Fibroblast of gingiva (primary cell): ENCODE measurements at regions not wholly inside any gene's neighbourhood (a gene's known extent, or its start where the extent isn't known, plus 50 kb on each side); places are given as distances from the start of the nearest gene placed in this dataset.

Source experiments
- DNase-seq: peaks from one replicate; pipeline ENCODE4 v3.0.0-alpha.2; 2011; ENCODE audit warnings: low read depth

DNA sequence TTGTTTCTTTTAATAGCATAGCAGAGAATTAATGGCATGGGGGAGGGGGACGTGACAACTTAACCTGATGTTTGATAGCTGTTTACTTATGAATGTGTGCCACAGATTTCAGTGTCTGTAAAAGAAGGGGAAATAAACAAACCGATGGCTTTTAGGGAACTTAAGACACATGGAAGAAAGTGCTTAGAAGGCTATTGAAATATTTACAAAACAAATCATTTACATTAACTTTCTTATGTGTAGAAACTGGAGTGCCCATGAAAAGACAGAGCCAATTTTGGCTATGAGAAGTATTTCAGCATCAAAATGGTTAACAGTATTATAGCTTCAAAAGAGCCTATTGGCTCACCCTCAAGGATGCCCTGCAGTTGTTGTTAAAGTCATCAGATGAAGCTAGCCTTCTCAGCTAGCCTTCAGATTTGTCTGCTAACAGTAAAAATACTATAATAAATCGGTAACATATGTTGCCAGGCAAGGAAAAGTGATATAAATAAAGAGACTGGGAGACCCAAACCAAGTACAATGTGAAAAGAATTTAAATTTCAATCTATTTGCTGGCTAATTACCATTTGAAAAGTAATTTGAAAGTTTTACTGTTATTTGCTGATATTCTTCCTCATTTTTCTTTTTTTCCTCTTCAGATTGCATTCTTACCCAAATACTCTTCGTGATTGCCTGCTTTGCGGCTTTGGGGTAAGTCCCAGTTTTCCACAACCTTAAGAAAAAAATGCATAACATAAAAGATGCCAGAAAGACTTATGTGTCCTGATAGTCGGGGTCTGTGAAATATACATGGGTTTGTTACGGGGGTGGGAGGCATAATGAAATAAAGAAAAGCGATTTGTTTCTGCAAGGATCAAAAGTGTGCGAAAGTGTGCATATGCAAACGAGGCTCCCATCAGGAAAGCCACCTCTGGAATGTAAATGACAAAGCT is 256.4 kb downstream of the MEIS1 start:
- DNase-seq: no peak

DNA sequence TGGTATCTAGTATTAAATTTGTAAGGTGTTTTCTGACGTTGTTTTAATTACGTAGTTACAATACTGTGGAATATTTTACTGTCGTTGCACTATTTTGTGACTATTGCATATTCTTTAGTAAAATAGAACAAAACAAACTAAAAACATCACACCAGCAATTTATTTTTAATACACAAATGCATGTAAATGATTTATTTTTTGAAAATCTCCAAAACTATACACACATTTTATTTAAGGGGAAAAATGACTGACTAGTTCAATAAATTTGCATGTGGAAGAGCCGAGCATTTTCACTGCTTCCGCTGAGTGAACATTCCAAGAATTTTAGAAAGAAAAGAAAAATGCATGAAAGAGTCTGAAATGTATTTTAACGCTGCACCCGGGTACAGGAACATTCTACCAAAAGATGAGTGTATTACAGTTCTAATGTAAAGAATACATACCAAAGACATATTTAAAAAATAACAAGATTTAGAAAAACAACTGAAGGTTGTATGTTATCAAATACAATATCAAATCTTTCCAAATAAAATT is 257.7 kb downstream of the MEIS1 start:
- no peak for DNase-seq

DNA sequence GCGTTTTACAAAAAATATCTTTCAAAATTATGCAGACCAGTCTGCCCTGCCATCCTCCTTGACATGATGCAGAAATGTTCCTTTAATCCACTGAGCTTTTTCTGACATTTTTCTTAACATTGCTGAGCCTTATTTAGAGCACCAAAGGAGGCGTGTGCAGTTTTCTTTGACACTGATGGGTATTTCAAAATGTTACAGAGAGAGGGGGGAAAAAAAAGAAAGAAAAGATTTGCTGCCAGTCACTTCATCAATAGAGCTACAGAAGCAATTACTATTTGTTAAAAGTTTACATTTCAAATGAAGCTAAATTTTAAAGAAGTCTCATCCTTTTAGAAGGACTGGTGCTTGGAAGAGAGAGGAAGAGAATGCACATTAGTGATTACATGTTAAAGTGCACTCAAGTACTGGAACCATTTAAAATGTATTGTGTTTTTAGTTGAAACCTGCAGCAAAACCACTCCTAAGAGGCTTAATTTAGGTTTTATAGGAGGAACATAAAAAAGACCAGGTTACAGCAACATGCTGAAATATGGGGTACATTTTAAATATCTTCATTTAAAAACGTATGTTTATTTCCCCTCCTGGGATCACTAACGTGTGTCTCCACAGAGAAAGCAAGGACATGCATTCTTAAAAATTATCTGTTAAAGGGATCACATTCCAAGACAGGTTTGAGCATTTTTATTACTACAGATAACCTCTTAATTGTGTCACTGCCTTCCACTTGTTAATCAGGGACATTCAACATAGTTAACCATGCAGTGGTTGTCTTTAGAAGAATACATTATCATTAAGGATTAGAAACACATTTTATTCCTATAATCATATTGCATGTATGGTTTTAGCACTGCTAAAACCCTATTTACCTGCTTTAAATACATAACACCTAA is 258.4 kb downstream of the MEIS1 start:
- no peak for DNase-seq

DNA sequence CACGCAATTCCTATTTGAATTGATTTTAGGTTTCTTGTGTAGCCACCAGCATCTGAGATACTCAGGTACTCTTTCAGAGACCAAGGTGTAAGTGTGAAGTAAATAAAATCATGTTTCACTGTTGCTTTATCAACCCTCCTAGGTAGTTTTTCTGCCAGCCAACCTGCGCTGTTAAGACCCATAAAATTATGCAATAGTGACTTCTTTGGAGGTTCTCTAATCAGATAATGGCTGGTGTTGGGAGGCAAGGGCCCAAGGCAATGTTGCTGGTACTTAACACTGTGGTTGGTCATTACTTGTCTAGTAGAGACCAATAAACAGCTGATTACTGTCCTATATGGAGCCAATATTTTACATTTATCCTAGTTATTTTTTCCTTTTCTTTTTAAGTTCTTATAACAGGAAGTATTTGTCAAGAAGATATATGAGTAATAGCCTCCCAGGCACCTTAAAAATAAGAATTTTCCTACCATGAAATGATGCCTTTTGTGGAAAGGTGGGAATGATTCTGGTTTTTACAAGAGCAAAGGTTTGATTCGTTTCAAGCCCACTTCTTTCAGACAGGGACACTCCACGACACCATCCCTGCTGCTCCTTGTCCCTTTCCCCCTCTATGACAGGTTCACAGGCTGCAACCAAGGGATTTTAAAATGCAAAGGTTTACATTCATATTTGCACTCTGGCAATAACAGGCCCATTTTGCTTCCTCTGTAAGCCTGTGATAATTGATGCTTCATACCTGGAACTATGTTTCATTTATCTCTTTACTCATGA is 259.3 kb downstream of the MEIS1 start:
- DNase-seq: no peak

DNA sequence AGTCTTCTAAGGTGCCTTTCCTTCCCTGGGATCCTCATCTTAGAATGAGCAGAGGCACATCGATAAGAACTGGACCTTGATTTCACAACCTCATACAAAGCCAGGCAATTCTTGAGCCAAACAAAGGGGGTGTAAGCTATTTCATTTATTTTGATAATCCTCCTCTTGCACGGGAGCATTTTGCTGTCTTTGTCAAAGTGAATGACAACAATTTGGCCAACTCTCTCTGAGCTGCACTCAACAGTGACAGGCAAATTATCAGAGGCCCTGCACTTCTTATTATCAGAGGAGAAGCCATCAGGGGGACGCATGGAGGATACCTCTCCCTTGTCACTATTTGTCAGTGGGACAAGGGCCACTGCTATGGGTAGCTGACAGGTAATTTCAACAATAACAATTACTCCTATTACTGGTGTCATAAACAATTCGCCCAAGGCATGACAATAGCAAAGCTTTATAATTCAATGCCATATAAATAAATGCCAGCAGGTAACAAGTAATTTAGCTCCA is 260.4 kb downstream of the MEIS1 start:
- no peak for DNase-seq

DNA sequence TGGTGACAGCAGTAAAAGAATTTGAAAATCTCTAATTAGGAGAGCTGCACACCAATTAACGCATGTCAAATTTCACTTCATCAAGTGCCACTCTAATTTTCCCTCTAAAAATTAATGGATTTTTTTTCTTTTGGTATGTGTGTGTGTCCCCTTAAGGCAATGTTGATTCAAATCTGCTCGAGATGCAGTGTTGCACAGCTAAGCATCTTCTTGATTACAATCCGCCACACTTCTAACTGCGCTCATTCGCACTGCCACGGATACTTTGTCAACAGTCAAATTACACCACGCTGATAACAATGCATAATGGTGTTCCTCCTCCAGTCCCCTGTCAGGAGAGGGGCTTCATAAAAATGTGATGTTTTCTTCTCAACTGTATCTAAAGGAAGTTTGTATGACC is 261.4 kb downstream of the MEIS1 start:
- no peak for DNase-seq

DNA sequence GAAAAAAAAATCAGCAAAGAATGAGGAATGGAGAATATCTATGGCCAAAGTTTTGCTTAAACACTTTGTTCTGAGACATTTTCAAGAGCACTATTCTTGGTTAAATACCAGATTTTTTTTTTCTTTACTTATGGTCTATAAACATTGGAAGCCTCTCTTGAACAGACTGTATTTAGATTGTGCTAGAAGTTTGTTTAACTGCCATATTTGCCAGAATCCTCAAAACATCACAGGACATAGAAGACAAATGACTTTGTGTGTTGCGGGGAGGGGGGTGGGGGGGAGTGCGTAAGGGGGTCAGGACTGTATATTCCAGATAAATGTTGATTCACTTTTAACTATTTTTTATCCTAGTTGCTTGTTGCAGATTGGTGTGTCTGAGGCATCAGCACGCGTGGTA is 262.0 kb downstream of the MEIS1 start:
- no peak for DNase-seq

DNA sequence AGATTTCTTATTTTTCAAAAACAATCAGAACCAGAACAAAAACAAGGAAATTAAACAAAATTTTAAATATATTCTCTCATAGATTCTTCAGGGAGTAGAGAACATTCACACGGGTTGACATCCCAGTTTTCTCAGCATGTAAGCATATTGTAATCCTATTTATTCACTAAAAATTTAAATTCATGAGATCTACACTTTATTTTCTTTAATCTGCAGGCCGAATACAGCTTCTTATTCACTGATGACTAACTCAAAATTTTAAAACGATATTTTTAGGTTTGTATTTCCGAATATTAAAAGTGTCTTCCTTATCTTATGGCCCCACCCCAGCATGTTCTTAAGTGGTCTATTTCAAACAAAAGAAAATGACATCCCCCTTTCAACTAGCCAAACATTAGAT is 262.4 kb downstream of the MEIS1 start:
- DNase-seq: no peak

DNA sequence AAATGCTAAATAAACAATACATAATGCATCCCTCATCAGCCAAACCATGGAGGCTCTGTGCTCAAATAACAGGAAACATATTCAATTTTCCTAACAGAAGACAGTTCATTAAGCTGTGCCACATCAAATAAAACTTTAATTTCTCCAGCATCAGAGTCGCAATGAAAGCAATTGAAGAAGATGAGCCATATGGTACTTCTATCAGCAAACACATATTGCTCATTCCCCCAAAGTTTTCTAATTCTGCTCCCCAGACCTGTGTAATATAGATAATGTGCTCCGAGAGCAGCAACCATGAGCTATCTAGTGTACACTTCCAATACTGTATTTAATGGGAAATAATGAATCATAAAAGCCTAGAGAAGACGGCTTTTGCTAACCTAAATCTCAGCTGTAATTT is 263.2 kb downstream of the MEIS1 start:
- DNase-seq: no peak

DNA sequence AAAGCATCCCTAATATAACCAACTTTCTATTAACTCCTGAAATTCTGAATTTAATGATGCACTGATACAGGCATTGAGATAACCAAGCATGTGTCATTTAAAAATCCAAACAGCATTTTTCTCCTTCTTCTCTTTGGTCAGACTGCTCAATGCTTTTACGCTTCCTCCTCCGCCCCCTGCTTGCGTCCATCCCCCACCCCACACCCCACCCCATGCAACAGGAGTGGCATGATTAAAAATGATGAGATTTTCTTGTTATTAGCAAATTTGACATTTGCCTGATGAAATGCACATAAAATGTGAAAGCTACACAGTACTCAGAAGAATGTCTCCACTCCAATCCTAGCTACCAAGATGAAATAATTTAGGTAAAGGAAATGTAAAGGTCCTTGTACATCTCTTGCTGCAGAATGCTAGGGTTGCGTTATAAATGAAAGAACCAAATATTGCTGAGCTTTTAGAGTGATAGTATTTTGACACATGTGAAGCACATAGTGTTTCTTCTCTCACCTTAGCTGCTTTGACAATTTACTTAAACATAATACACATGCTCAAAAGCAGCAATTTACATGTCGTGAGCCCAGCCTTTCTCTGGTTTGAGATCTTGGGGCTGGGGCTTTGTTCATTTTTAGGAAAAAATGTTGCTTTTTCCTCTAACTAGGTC is 263.8 kb downstream of the MEIS1 start:
- DNase-seq: no peak

DNA sequence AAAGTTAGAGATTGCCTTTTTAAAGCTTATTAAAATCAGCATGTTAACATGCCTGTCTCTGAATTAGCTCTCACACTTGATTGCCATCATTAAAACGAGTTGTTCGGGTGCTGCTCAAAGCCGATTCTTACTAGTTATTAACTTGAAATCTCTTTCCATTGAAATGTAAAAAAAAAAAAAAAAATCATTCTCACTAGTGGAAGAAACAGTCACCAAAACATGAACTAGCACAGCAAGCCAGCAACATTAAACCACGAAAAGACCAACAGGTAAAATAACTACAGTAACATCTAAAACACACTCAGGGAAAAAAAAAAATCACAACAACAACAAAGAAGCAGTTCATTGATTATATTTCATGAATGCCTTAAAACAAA is 264.5 kb downstream of the MEIS1 start:
- DNase-seq: no peak

DNA sequence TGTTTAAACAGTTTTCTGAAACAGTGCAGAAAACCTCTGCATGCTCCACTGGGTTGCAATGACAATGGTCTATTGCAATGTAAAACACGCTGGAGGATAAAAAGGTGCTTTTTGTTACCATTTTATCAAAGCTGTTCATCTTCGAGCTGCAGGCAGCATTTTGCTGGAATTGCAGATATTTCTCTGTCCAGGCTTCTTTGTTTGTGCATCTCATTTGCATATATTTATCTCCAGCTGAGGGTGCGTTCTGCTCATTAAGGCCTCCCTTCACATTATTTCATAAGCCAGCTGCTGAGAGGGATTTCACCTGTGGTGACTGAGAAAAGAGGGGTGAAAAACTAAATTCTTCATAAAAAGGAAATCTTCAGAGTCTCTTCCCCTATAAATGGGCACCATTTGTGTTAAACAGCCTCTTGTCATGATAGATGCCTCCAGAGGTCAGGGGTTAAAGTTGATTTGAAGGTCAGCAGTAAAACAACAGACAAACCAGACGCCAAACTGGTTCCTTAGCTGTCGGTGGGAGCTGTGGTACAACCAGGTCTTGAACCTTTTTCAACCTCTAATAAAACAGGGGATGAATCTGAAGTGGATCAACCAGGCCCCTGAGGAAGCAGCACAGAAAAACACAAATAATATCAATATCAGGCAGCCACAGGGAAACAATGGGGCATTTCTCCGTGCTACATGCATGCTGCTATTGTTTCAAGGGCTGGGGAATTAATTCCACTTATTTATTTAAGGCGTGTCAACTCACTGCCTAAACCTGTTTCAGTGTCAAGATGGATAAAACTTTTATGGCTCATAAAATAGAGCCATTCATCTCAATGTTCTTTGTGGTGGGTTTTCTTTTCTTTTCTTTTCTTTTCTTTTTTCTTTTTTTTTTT is 265.1 kb downstream of the MEIS1 start:
- DNase-seq: no peak

DNA sequence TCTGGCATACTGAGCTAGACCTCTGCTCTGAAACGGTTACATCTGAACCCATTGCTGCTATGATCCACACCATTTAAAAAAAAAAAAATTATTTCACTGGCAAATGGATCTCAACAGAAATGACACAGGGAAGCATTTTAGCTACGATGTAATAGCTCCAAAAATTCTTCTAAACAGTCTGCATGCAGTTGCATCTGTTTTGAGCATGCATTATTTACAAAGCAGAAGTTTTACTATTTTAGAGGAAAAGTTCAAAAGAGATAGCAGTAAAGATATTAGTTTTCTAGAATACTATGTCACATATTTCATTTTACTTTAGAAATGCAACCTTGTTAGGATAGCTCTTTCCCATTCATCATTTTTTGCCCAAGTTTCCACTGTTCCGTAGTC is 265.7 kb downstream of the MEIS1 start:
- no peak for DNase-seq

DNA sequence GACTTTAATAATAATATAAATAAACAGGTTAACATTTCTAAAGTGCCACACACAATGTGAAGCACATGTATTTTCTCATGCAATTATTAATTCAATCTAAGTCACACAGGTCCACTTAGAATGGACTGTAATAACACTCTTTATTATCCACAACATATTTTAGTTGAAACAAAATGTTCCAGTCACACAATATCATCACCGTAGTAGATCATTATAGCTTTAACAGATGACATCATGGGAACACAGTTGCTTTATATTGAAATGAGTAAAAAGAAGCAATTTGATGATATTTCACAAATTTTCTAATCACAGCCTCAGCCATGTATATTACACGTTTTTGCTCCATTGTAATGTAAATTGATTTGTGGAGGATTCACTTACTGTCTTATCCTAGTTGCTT is 266.3 kb downstream of the MEIS1 start:
- DNase-seq: no peak

DNA sequence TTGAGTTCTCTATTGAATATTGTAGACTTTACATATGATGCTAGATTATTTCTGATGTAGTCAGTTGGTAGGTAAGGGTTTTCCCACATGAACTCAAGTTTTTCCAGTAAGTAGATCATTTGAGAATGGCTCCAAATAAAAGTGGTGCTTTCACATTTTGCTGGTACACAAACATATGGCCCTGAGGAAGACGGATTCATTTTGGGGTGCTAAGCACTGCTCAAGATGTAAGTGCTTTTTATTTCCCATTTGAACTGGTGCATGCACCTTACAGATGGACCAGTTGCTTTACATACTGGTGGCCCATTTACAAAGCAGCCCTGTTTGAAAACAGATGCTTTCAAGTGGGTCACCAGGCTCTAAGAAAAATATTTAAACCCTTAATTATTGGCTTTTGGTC is 266.7 kb downstream of the MEIS1 start:
- no peak for DNase-seq

DNA sequence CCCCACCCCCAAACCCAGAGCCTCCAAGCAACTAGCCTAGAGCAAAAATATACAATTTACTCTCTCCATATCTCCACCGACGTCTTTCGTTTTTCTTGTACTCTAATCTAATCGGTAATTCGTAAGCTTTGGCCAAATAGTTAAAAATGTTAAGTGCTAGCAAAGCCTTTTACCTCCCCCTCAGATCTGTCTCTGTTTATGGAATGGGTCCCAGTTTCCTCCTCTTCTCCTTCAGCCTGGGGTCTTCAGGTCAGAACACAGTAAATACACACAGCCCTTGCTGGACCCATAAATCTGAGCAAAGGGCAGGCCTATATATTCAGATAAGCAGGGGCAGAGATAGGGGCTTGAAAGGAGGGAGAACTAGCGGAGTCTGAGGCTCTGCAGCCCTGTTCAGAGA is 267.4 kb downstream of the MEIS1 start:
- no peak for DNase-seq

DNA sequence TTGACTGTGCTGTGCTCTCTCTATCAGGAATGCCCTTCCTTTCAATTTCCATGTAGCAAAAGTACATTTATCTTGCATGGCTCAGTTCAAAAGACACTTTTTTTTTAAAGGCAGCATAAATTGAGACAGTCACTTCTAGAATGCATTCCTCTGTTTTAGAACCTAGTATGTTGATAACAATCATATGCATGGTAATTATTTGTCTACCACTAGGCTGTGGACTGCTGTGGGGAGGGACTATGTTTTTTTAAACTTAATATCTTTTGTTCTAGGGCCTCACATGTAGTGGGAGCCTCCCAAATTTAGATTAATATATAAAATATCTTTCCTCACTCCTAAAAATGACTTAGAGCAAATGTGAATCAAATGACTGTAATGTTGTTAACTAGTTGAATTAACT is 269.9 kb downstream of the MEIS1 start:
- DNase-seq: no peak

DNA sequence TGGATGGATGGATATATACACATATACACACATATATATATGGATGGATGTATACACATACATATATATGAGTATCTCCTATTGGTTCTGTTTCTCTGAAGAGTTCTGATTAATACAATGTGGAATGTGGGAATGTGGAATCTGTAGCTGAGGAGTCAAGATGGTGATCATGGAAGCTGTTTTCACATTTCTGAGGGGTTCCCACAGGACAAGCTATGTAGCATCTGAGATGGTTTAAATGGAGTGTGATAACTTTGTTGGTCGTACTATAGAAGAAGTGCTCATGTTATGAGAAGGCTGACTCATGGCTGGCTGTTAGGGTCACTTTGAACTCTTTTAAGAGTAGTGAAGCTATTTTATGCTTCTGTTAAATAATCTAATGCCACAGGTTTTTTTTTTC is 279.7 kb downstream of the MEIS1 start:
- DNase-seq: no peak

DNA sequence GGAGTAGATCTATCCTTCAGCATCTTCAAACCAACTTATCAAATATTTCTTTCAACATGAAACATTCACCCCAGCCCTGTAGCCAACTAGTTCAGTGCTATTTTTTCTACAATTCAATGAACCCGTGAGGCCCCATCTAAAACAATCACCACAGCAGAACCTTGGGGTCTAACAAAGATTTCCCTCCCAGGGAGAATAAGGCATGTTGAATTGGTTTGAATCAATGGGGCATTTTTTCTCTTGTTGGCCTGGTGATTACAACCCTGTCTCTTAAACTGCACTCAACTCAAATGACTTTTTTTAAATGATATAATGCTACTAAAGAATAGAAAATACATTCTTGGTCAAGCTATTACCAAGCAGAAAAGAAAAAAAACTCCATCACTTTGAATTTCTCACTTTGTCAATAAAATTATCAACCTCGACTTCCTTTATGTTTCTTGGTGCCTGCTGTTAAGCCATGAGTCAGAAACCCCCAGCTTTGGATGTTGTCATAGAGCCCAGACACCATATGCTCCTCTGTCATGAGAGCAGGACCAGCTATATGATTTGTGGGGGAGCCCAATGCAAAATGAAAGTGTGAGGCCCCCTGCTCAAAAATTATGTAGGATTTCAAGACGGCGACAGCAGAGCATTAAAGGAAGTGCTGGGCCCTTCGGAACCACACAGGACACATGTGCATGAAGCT is 282.4 kb downstream of the MEIS1 start:
- no peak for DNase-seq

DNA sequence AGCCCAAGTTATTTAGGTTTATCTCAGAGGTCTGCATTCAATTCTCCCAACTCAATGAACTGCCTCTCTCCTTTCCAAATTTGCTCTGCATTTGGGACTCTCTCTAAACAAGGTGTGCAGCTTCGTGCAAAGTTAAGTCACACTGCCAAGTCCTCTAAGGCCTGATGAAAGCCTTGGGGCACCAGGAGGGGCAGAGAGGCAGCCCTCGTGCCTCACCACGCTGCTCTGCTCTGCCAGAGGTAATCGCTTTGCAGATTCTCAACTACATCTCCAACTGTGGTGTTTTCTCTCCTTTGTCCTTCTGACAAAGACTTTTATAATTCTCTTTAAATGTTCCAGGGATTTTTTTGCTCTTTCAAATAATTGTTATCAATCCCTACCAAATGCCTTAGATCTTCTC is 283.0 kb downstream of the MEIS1 start:
- no peak for DNase-seq
